ENCODE measurements at regions not wholly inside any gene's neighbourhood (a gene's known extent, or its start where the extent isn't known, plus 50 kb on each side); places are given as distances from the start of the nearest gene placed in this dataset.

DNA sequence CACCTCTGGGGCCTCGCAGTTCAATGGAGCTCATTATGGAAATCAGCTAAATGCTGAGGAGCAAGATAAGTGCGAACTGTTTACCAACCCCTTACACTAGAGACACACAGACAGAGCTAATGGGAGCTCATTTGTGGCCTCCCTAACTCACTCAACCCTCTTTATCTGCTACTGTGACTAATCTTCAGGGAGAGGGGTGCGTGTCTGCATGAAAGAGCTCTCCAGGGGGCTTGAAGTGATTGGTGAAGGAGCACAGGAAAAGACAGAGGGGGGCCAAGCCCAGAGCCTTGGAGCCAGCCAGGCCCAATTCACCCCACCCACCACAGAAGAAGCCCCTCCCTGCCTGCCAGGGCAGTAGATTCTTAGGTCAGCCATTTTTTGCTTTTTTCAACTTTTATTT lies 466.8 kb upstream of the BRINP1 start:
- Histone ChIP-seq H3K4me3 (no peak overlapping the region), H3K9ac (ENCODE audit: insufficient read depth in 1 of 2, low read length in 2 of 2) (no peak overlapping the region), H3K27me3 (ENCODE audit: control insufficient read depth in 3 of 3, insufficient read depth in 3 of 3, low read length in 2 of 3) (no peaks in the 10 kb centered on the region), H3K36me3 (ENCODE audit: control insufficient read depth in 4 of 4, insufficient read depth in 4 of 4, low read length in 4 of 4) (no peaks in the 10 kb centered on the region), H3K27ac (ENCODE audit: low read depth in 1 of 2, low read length in 1 of 2) (no peak overlapping the region), H3K9me3 (ENCODE audit: control insufficient read depth in 4 of 4, insufficient read depth in 3 of 4, low read length in 3 of 4) (no peaks in the 10 kb centered on the region), H3K4me1 (ENCODE audit: control insufficient read depth in 5 of 5, insufficient read depth in 5 of 5, low read length in 5 of 5) (no peaks in the 10 kb centered on the region)
- ATAC-seq (ENCODE audit: insufficient read depth, low FRiP score) (no peak), DNase-seq (no peak)
- no peak for TF ChIP-seq CTCF (IDR thresholded peaks at IDR 0.05; ENCODE audit: control extremely low read depth, extremely low read depth)
- 52 to 65% methylated on average over 3 of the region's 3 CpGs for WGBS, 2 donors

GRCh38 chr9:119834064-119834620 lies 464.9 kb upstream of the BRINP1 start:
- H3K27ac ChIP-seq (ENCODE audit: low read depth in 1 of 2, low read length in 1 of 2): no peak overlapping the region
- H3K36me3 ChIP-seq (ENCODE audit: control insufficient read depth in 4 of 4, insufficient read depth in 4 of 4, low read length in 4 of 4): no peaks in the 10 kb centered on the region
- TF ChIP-seq CTCF (IDR thresholded peaks at IDR 0.05; ENCODE audit: control extremely low read depth, extremely low read depth): no peak
- no peaks in the 10 kb centered on the region for H3K9me3 ChIP-seq (ENCODE audit: control insufficient read depth in 4 of 4, insufficient read depth in 3 of 4, low read length in 3 of 4)
- no peak overlapping the region for H3K4me3 ChIP-seq
- no peak for DNase-seq
- ATAC-seq (ENCODE audit: insufficient read depth, low FRiP score): no peak
- H3K9ac ChIP-seq (ENCODE audit: insufficient read depth in 1 of 2, low read length in 2 of 2): no peak overlapping the region
- H3K4me1 ChIP-seq (ENCODE audit: control insufficient read depth in 5 of 5, insufficient read depth in 5 of 5, low read length in 5 of 5): no peaks in the 10 kb centered on the region
- H3K27me3 ChIP-seq (ENCODE audit: control insufficient read depth in 3 of 3, insufficient read depth in 3 of 3, low read length in 2 of 3): no peaks in the 10 kb centered on the region
- WGBS, 2 donors: 77% methylated on average over 6 of the region's 6 CpGs

GRCh38 chr9:119831309-119831708 lies 462.1 kb upstream of the BRINP1 start:
- H3K9me3 ChIP-seq (ENCODE audit: control insufficient read depth in 4 of 4, insufficient read depth in 3 of 4, low read length in 3 of 4): no peaks in the 10 kb centered on the region
- 90 to 92% methylated on average over 2 of the region's 2 CpGs for WGBS, 2 donors
- TF ChIP-seq CTCF (IDR thresholded peaks at IDR 0.05; ENCODE audit: control extremely low read depth, extremely low read depth): no peak
- no peak overlapping the region for H3K27ac ChIP-seq (ENCODE audit: low read depth in 1 of 2, low read length in 1 of 2)
- no peaks in the 10 kb centered on the region for H3K36me3 ChIP-seq (ENCODE audit: control insufficient read depth in 4 of 4, insufficient read depth in 4 of 4, low read length in 4 of 4)
- H3K9ac ChIP-seq (ENCODE audit: insufficient read depth in 1 of 2, low read length in 2 of 2): no peak overlapping the region
- no peaks in the 10 kb centered on the region for H3K4me1 ChIP-seq (ENCODE audit: control insufficient read depth in 5 of 5, insufficient read depth in 5 of 5, low read length in 5 of 5)
- H3K4me3 ChIP-seq: no peak overlapping the region
- no peaks in the 10 kb centered on the region for H3K27me3 ChIP-seq (ENCODE audit: control insufficient read depth in 3 of 3, insufficient read depth in 3 of 3, low read length in 2 of 3)
- DNase-seq (no peak), ATAC-seq (ENCODE audit: insufficient read depth, low FRiP score) (no peak)

DNA sequence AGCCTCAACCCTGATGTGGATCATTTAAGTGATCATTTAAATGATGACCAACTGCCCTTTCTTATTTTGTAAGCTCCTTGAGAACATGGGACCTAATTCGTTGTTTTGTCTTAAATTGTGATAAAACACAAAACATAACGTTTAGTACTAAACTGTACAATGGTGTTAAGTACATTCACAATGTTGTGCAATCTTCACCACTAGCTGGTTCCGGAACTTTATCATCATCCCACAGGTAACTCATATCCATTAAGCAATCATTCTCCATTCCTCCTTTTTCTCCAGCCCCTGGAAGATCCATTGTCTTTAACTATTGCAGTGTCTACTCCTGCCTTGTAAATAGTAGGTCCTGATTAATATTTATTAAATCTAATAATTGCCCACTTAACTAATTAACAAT lies 460.5 kb upstream of the BRINP1 start:
- Histone ChIP-seq H3K9ac (ENCODE audit: insufficient read depth in 1 of 2, low read length in 2 of 2) (no peak overlapping the region), H3K4me1 (ENCODE audit: control insufficient read depth in 5 of 5, insufficient read depth in 5 of 5, low read length in 5 of 5) (no peaks in the 10 kb centered on the region), H3K36me3 (ENCODE audit: control insufficient read depth in 4 of 4, insufficient read depth in 4 of 4, low read length in 4 of 4) (no peaks in the 10 kb centered on the region), H3K9me3 (ENCODE audit: control insufficient read depth in 4 of 4, insufficient read depth in 3 of 4, low read length in 3 of 4) (no peaks in the 10 kb centered on the region), H3K27ac (ENCODE audit: low read depth in 1 of 2, low read length in 1 of 2) (no peak overlapping the region), H3K4me3 (no peak overlapping the region), H3K27me3 (ENCODE audit: control insufficient read depth in 3 of 3, insufficient read depth in 3 of 3, low read length in 2 of 3) (no peaks in the 10 kb centered on the region)
- WGBS, 2 donors: 87 to 90% methylated on average over 3 of the region's 3 CpGs
- DNase-seq (no peak), ATAC-seq (ENCODE audit: insufficient read depth, low FRiP score) (no peak)
- no peak for TF ChIP-seq CTCF (IDR thresholded peaks at IDR 0.05; ENCODE audit: control extremely low read depth, extremely low read depth)

All from lung (tissue), 11 donors.